Upper lobe of left lung (tissue), 6 donors: ENCODE measurements at regions not wholly inside any gene's neighbourhood (a gene's known extent, or its start where the extent isn't known, plus 50 kb on each side); places are given as distances from the start of the nearest gene placed in this dataset.
A peak's percentile ranks its signal among the peaks of the same experiment; 100 is the strongest.

ENCODE experiments used
- ATAC-seq, 2 donors: fragments of 200-7000 bp; cut with Tn5 transposase; one replicate each; pipeline ENCODE4 v1.9.1; 2022; ENCODE audit warnings: mild to moderate bottlenecking in 2 of 2, moderate library complexity in 2 of 2; ENCODE audit not compliant: low FRiP score in 2 of 2
- DNase-seq, 2 donors: peaks; one replicate each; pipeline ENCODE4 v3.0.0-alpha.2; 2019 to 2020
- H3K27ac ChIP-seq, 4 donors: fragments of 200-600 bp; sonication (generic); one replicate each; pipeline ENCODE4 v1.5.1; 2016 to 2019
- H3K27me3 ChIP-seq, 4 donors: fragments of 200-600 bp; sonication (generic); one replicate each; pipeline ENCODE4 v1.5.1; 2017 to 2019
- H3K36me3 ChIP-seq, 4 donors: fragments of 200-600 bp; sonication (generic); one replicate each; pipeline ENCODE4 v1.5.1; 2016 to 2019
- H3K4me1 ChIP-seq, 4 donors: fragments of 200-600 bp; sonication (generic); one replicate each; pipeline ENCODE4 v1.5.1; 2018 to 2019
- H3K4me3 ChIP-seq, 4 donors: fragments of 200-600 bp; sonication (generic); one replicate each; pipeline ENCODE4 v1.5.1; 2017 to 2019; ENCODE audit warnings: mild to moderate bottlenecking in 2 of 4, moderate library complexity in 1 of 4
- H3K9me3 ChIP-seq, 4 donors: fragments of 200-600 bp; sonication (generic); one replicate each; pipeline ENCODE4 v1.5.1; 2018 to 2019
- CTCF ChIP-seq, 6 experiments: fragments of 450-650 bp in 4 of 6; fragments of 200-600 bp in 2 of 6; sonication (generic) in 2 of 6; IDR thresholded peaks; one replicate each; pipeline ENCODE4 v1.5.1; 2016 to 2019; ENCODE audit warnings: antibody characterized with exemption in 6 of 6
- EP300 ChIP-seq, 4 donors: sonication (generic); formaldehyde crosslinking; IDR thresholded peaks; one replicate each; pipeline ENCODE4 v1.5.1; 2017; ENCODE audit warnings: antibody characterized with exemption in 4 of 4, control low read depth in 2 of 4
- POLR2A ChIP-seq, 4 donors: fragments of 450-650 bp; IDR thresholded peaks; one replicate each; pipeline ENCODE4 v1.5.1; 2016 to 2017; ENCODE audit warnings: antibody characterized with exemption in 4 of 4, mild to moderate bottlenecking in 2 of 4
- POLR2AphosphoS5 ChIP-seq, 2 donors: sonication (generic); formaldehyde crosslinking; IDR thresholded peaks; one replicate each; pipeline ENCODE4 v1.5.1; 2017; ENCODE audit warnings: antibody characterized with exemption in 2 of 2
- WGBS, 2 donors: methylation state at CpG; one replicate each; pipeline ENCODE4 v1.1.5; 2017 to 2018; 5-methylcytosine and 5-hydroxymethylcytosine counted together
- donor health status: DM: no; HTN: no; CAD: no; lungs with moderate emphysema.
- donor health status: DM: no; HTN: yes; CAD: no; lungs with severe emphysema.

DNA sequence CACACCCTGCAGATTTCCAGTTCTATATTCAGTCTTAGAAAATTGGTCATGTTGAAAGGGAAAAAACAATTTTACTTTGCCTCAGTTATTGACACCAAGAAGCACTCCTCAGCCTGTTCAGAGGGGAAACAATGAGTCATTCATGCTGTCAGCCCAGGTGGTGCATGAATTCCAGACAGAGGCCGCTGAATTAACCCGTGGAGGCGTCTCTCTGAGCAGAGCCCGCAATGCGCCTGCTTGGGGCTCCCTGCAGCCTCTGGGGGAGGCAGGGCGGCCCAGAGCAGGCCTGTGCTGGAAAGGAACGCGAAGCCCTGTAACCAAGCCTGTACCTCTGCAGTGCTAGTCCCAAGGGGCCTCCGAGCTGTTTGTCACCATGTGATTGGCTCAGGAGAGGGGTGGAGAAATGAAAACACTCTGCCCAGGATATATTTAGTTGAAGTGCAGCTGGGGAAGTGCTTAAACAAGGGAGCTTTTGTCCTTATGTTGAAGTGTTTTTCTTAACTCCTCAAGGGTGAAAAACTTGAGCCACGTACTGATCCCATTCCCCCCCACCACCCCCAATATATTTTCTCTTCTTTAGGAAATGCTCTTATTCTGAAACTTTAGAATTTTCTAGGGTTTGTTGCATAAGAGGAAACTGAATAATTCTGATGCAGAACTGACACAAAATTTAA, 68.3 kb upstream of the CHD2 start:
- DNase-seq (peak; percentile 90 to 95), ATAC-seq (peak; percentile 94 to 99)
- TF ChIP-seq EP300 (IDR thresholded peaks at IDR 0.05) (peak in 3 of 4 donors; percentile 17 to 89 (median 53)), CTCF (IDR thresholded peaks at IDR 0.05) (peak in 1 of 6 experiments; percentile 23), POLR2AphosphoS5 (IDR thresholded peaks at IDR 0.05) (peak; percentile 75 to 96), POLR2A (IDR thresholded peaks at IDR 0.05) (peak in 3 of 4 donors; percentile 79 to 95 (median 85))
- H3K36me3 ChIP-seq, result no peaks in the 10 kb centered on the region
- peak overlapping the region; percentile 85 to 93 (median 89) for H3K27ac ChIP-seq
- H3K4me3 ChIP-seq, result peak overlapping the region in 3 of 4 donors; percentile 17 to 31 (median 30)
- peaks cover 35 to 50% (median 43%) of the 10 kb centered on the region in 4 donors for H3K4me1 ChIP-seq
- no peaks in the 10 kb centered on the region for H3K9me3 ChIP-seq
- 0 to 2% methylated on average over 4 to 10 of the region's 10 CpGs for WGBS, 2 donors
- H3K27me3 ChIP-seq, result no peaks in the 10 kb centered on the region

DNA sequence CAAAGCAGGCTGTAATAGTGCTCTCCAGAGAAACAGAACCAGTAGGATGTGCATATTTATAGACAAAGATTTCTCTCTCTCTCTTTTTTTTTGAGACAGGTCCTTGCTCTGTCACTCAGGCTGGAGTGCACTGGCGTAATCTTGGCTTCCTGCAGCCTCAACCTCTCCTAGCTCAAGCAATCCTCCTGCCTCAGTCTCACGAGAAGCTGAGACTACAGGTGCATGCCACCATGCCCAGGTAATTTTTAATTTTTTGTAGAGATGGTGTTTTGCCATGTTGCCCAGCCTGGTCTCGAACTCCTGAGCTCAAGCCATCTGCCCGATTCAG, 67.1 kb upstream of the CHD2 start:
- H3K9me3 ChIP-seq, result no peaks in the 10 kb centered on the region
- H3K36me3 ChIP-seq, result no peaks in the 10 kb centered on the region
- no peak overlapping the region for H3K4me3 ChIP-seq
- 61 to 71% methylated on average over 4 of the region's 4 CpGs for WGBS, 2 donors
- peak overlapping the region; percentile 85 to 93 (median 89) for H3K27ac ChIP-seq
- no peaks in the 10 kb centered on the region for H3K27me3 ChIP-seq
- ATAC-seq, result peak in 1 of 2 donors; percentile 28
- DNase-seq, result peak in 1 of 2 donors; percentile 58
- TF ChIP-seq POLR2AphosphoS5 (IDR thresholded peaks at IDR 0.05) (no peak), CTCF (IDR thresholded peaks at IDR 0.05) (no peak), EP300 (IDR thresholded peaks at IDR 0.05) (no peak), POLR2A (IDR thresholded peaks at IDR 0.05) (no peak)
- H3K4me1 ChIP-seq, result peaks cover 35 to 50% (median 41%) of the 10 kb centered on the region in 4 donors

- H3K4me1 ChIP-seq, result peaks cover 35 to 50% (median 41%) of the 10 kb centered on the region in 4 donors
- TF ChIP-seq POLR2AphosphoS5 (IDR thresholded peaks at IDR 0.05) (no peak), POLR2A (IDR thresholded peaks at IDR 0.05) (no peak), EP300 (IDR thresholded peaks at IDR 0.05) (no peak), CTCF (IDR thresholded peaks at IDR 0.05) (no peak)
- WGBS, 2 donors, result 83 to 89% methylated on average over 4 to 5 of the region's 5 CpGs
These were observed 66.4 kb upstream of the CHD2 start for GRCh38 chr15:92833493-92834271.

GRCh38 chr15:92839696-92840095, 60.4 kb upstream of the CHD2 start:
- Histone ChIP-seq H3K27me3 (no peaks in the 10 kb centered on the region), H3K9me3 (no peaks in the 10 kb centered on the region), H3K4me3 (no peak overlapping the region), H3K4me1 (peaks cover under 1 to 10% (median 3%) of the 10 kb centered on the region in 4 donors), H3K36me3 (no peaks in the 10 kb centered on the region), H3K27ac (peak overlapping the region in 2 of 4 donors; percentile 41 to 48)
- 50 to 59% methylated on average over 5 of the region's 5 CpGs for WGBS, 2 donors
- no peak for ATAC-seq
- peak in 1 of 2 donors; percentile 40 for DNase-seq
- TF ChIP-seq POLR2A (IDR thresholded peaks at IDR 0.05), result no peak

More at GRCh38 chr15:92833493-92834271, 66.4 kb upstream of the CHD2 start:
- Histone ChIP-seq H3K36me3 (no peaks in the 10 kb centered on the region), H3K9me3 (no peaks in the 10 kb centered on the region), H3K27ac (peak overlapping the region; percentile 85 to 93 (median 89)), H3K4me3 (no peak overlapping the region), H3K27me3 (no peaks in the 10 kb centered on the region)
- ATAC-seq, result no peak
- no peak for DNase-seq

GRCh38 chr15:92840149-92840548, 60.0 kb upstream of the CHD2 start:
- no peak overlapping the region for H3K4me3 ChIP-seq
- no peaks in the 10 kb centered on the region for H3K36me3 ChIP-seq
- no peaks in the 10 kb centered on the region for H3K27me3 ChIP-seq
- no peak for TF ChIP-seq POLR2A (IDR thresholded peaks at IDR 0.05)
- no peak for TF ChIP-seq EP300 (IDR thresholded peaks at IDR 0.05)
- no peak for TF ChIP-seq CTCF (IDR thresholded peaks at IDR 0.05)
- TF ChIP-seq POLR2AphosphoS5 (IDR thresholded peaks at IDR 0.05), result no peak
- peak in 1 of 2 donors; percentile 44 for DNase-seq
- no peak for ATAC-seq
- WGBS, 2 donors, result 77 to 86% methylated on average over 3 of the region's 3 CpGs
- H3K4me1 ChIP-seq, result peaks cover 6 to 15% (median 8%) of the 10 kb centered on the region in 4 donors
- H3K27ac ChIP-seq, result peak overlapping the region in 2 of 4 donors; percentile 14 to 41
- H3K9me3 ChIP-seq, result no peaks in the 10 kb centered on the region
